HS-5 (cell line): ENCODE measurements at regions not wholly inside any gene's neighbourhood (a gene's known extent, or its start where the extent isn't known, plus 50 kb on each side); places are given as distances from the start of the nearest gene placed in this dataset.
"Not testable (repeated sequence)": the region's sequence is repeated elsewhere in the genome, so short reads cannot be mapped to it uniquely, and the experiment has no call there.

ENCODE experiments used
- DNase-seq: peaks from one replicate; pipeline ENCODE4 v3.0.0-alpha.2; 2012; ENCODE audit warnings: low read depth

- DNase-seq: not testable (repeated sequence)
Observed at GRCh38 chrX:120702337-120702736, 72.5 kb upstream of the C1GALT1C1 start.

GRCh38 chrX:120697053-120697452, 67.2 kb upstream of the C1GALT1C1 start:
- no peak for DNase-seq

GRCh38 chrX:120692319-120692718, 62.5 kb upstream of the C1GALT1C1 start:
- no peak for DNase-seq

GRCh38 chrX:120690941-120691340, 61.1 kb upstream of the C1GALT1C1 start:
- no peak for DNase-seq

GRCh38 chrX:120690344-120690743, 60.5 kb upstream of the C1GALT1C1 start:
- DNase-seq: no peak

- DNase-seq: no peak
Observed at GRCh38 chrX:120680090-120680489, 50.2 kb upstream of the C1GALT1C1 start.
